ENCODE measurements at regions not wholly inside any gene's neighbourhood (a gene's known extent, or its start where the extent isn't known, plus 50 kb on each side); places are given as distances from the start of the nearest gene placed in this dataset.
"Not testable (repeated sequence)": the region's sequence is repeated elsewhere in the genome, so short reads cannot be mapped to it uniquely, and the experiment has no call there.

DNA sequence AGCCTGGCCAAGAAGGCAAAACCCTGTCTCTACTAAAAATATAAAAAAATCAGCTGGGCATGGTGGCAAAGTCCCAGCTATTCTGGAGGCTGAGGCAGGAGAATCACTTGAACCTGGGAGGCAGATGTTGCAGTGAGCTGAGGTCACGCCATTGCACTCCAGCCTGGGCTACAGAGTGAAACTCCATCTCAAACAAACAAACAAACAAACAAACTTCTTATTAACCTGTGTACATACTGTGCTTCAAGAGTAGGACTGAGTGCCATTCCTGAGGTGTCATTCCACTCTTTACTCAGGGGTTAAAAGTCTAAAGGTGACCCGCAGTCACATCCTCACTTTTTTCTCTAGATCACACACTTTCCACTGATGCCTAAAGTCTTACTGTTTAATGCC, 169.4 kb upstream of the MKLN1 start:
- not testable (repeated sequence) for TF ChIP-seq POLR2A (IDR thresholded peaks at IDR 0.05)
- TF ChIP-seq, protein P1, sequence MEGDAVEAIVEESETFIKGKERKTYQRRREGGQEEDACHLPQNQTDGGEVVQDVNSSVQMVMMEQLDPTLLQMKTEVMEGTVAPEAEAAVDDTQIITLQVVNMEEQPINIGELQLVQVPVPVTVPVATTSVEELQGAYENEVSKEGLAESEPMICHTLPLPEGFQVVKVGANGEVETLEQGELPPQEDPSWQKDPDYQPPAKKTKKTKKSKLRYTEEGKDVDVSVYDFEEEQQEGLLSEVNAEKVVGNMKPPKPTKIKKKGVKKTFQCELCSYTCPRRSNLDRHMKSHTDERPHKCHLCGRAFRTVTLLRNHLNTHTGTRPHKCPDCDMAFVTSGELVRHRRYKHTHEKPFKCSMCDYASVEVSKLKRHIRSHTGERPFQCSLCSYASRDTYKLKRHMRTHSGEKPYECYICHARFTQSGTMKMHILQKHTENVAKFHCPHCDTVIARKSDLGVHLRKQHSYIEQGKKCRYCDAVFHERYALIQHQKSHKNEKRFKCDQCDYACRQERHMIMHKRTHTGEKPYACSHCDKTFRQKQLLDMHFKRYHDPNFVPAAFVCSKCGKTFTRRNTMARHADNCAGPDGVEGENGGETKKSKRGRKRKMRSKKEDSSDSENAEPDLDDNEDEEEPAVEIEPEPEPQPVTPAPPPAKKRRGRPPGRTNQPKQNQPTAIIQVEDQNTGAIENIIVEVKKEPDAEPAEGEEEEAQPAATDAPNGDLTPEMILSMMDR (IDR thresholded peaks at IDR 0.05), result not testable (repeated sequence)
